Astrocyte (in vitro differentiated cells and primary cell): ENCODE measurements at regions not wholly inside any gene's neighbourhood (a gene's known extent, or its start where the extent isn't known, plus 50 kb on each side); places are given as distances from the start of the nearest gene placed in this dataset.

ENCODE experiments used
- DNase-seq: peaks from one replicate; pipeline ENCODE4 v3.0.0-alpha.2; 2010; ENCODE audit warnings: low read depth
- FAIRE-seq: peaks from 2 replicates; lab custom pipeline; 2011; peaks lifted over from hg19 to GRCh38; lab: Jason Lieb, UNC
- H2AFZ ChIP-seq: 2 replicates; pipeline ENCODE4 v1.6.0; 2012; ENCODE audit warnings: low read depth, low read length, inconsistent platforms
- H3K27ac ChIP-seq: 2 replicates; pipeline ENCODE4 v1.5.1; 2011; ENCODE audit warnings: low read depth, low read length, inconsistent platforms
- H3K27me3 ChIP-seq: 2 replicates; pipeline ENCODE4 v1.6.0; 2011; ENCODE audit warnings: low read length, inconsistent platforms; ENCODE audit not compliant: insufficient read depth
- H3K36me3 ChIP-seq: 2 replicates; pipeline ENCODE4 v1.5.1; 2011; ENCODE audit warnings: low read length, inconsistent platforms; ENCODE audit not compliant: insufficient read depth
- H3K4me1 ChIP-seq: 2 replicates; pipeline ENCODE4 v1.5.1; 2011; ENCODE audit warnings: low read length, inconsistent platforms; ENCODE audit not compliant: insufficient read depth
- H3K4me2 ChIP-seq: 2 replicates; pipeline ENCODE4 v1.6.0; 2012; ENCODE audit warnings: low read length, inconsistent platforms
- H3K4me3 ChIP-seq: 2 replicates; pipeline ENCODE4 v1.5.1; 2011; ENCODE audit warnings: low read depth, mild to moderate bottlenecking, low read length, inconsistent platforms; ENCODE audit not compliant: insufficient read depth
- H3K79me2 ChIP-seq: 2 replicates; pipeline ENCODE4 v1.6.0; 2012; ENCODE audit warnings: mild to moderate bottlenecking, low read length, inconsistent platforms; ENCODE audit not compliant: insufficient read depth
- H3K9ac ChIP-seq: 2 replicates; pipeline ENCODE4 v1.6.0; 2012; ENCODE audit warnings: mild to moderate bottlenecking, low read length, inconsistent platforms
- H3K9me3 ChIP-seq: 2 replicates; pipeline ENCODE4 v1.5.1; 2012; ENCODE audit warnings: low read depth, mild to moderate bottlenecking, low read length, inconsistent platforms; ENCODE audit not compliant: insufficient read depth
- H4K20me1 ChIP-seq: 2 replicates; pipeline ENCODE4 v1.6.0; 2012; ENCODE audit warnings: low read length, inconsistent platforms; ENCODE audit not compliant: insufficient read depth
- H3K27ac Mint-ChIP-seq: one replicate; pipeline ENCODE4 v1.8.0; 2021; ENCODE audit warnings: mild to moderate bottlenecking, mixed read lengths; ENCODE audit not compliant: unreplicated experiment
- H3K27me3 Mint-ChIP-seq: one replicate; pipeline ENCODE4 v1.8.0; 2021; ENCODE audit warnings: low read depth, mixed read lengths; ENCODE audit not compliant: unreplicated experiment
- H3K36me3 Mint-ChIP-seq: one replicate; pipeline ENCODE4 v1.8.0; 2021; ENCODE audit warnings: low read depth, mixed read lengths; ENCODE audit not compliant: unreplicated experiment
- H3K4me1 Mint-ChIP-seq: one replicate; pipeline ENCODE4 v1.8.0; 2021; ENCODE audit warnings: low read depth, mixed read lengths; ENCODE audit not compliant: unreplicated experiment
- H3K4me3 Mint-ChIP-seq: one replicate; pipeline ENCODE4 v1.8.0; 2021; ENCODE audit warnings: mild to moderate bottlenecking, moderate library complexity, mixed read lengths; ENCODE audit not compliant: unreplicated experiment
- H3K9me3 Mint-ChIP-seq: one replicate; pipeline ENCODE4 v1.8.0; 2021; ENCODE audit warnings: mild to moderate bottlenecking, mixed read lengths; ENCODE audit not compliant: unreplicated experiment
- CTCF ChIP-seq: IDR thresholded peaks from 2 replicates; pipeline ENCODE4 v1.5.1; 2011; ENCODE audit warnings: low read depth, mild to moderate bottlenecking, inconsistent platforms, low read length, moderate library complexity; ENCODE audit not compliant: insufficient read depth
- EZH2 ChIP-seq: IDR thresholded peaks from 2 replicates; pipeline ENCODE4 v1.6.1; 2012; ENCODE audit warnings: mild to moderate bottlenecking, low read length, inconsistent platforms; ENCODE audit not compliant: insufficient read depth

- Mint-ChIP-seq H3K27ac (no peak overlapping the region), H3K27me3 (peaks cover 12% of the 10 kb centered on the region), H3K36me3 (no peaks in the 10 kb centered on the region), H3K9me3 (no peaks in the 10 kb centered on the region), H3K4me1 (peaks cover 42% of the 10 kb centered on the region), H3K4me3 (no peak overlapping the region)
- Histone ChIP-seq H4K20me1 (peaks cover 5% of the 10 kb centered on the region), H3K4me2 (no peak overlapping the region), H2AFZ (no peak overlapping the region), H3K27me3 (peaks cover 8% of the 10 kb centered on the region), H3K4me1 (peaks cover 15% of the 10 kb centered on the region), H3K9me3 (no peaks in the 10 kb centered on the region), H3K79me2 (no peaks in the 10 kb centered on the region), H3K9ac (no peak overlapping the region), H3K36me3 (no peaks in the 10 kb centered on the region), H3K4me3 (no peak overlapping the region), H3K27ac (no peak overlapping the region)
- FAIRE-seq (no peak), DNase-seq (no peak)
- TF ChIP-seq EZH2 = no peak
- no peak for TF ChIP-seq CTCF
Measured at GRCh38 chr1:228862542-228863505, 127.5 kb downstream of the RHOU start.

GRCh38 chr1:228863776-228864175, 128.5 kb downstream of the RHOU start:
- Histone ChIP-seq H2AFZ (no peak overlapping the region), H3K4me3 (no peak overlapping the region), H3K79me2 (no peaks in the 10 kb centered on the region), H3K4me1 (peaks cover 15% of the 10 kb centered on the region), H3K27ac (no peak overlapping the region), H3K9ac (no peak overlapping the region), H3K27me3 (peaks cover 8% of the 10 kb centered on the region), H3K9me3 (no peaks in the 10 kb centered on the region), H4K20me1 (peaks cover 5% of the 10 kb centered on the region), H3K36me3 (no peaks in the 10 kb centered on the region), H3K4me2 (no peak overlapping the region)
- FAIRE-seq (no peak), DNase-seq (no peak)
- Mint-ChIP-seq H3K36me3 (no peaks in the 10 kb centered on the region), H3K4me3 (no peak overlapping the region), H3K27me3 (peaks cover 16% of the 10 kb centered on the region), H3K27ac (no peak overlapping the region), H3K9me3 (no peaks in the 10 kb centered on the region), H3K4me1 (peaks cover 45% of the 10 kb centered on the region)
- TF ChIP-seq EZH2 (no peak), CTCF (no peak)
